ENCODE measurements at regions not wholly inside any gene's neighbourhood (a gene's known extent, or its start where the extent isn't known, plus 50 kb on each side); places are given as distances from the start of the nearest gene placed in this dataset.

- Histone ChIP-seq H3K36me3 (no peaks in the 10 kb centered on the region), H3K27ac (no peak overlapping the region), H3K4me1 (no peaks in the 10 kb centered on the region), H3K9me3 (no peaks in the 10 kb centered on the region), H3K27me3 (no peaks in the 10 kb centered on the region), H3K4me3 (no peak overlapping the region)
- intact Hi-C loops (cut with DNase I; ENCODE audit: low total_unique reads): no loop called here
- in situ Hi-C loops (cut with MboI; ENCODE audit: low pct_ligation_motif_present in 1 of 4, low pct_unique_long_range_greater_than_20kb in 1 of 4, low sequenced_read_pairs in 3 of 4): no loop called here
- no peak for DNase-seq
- TF ChIP-seq POLR2AphosphoS5 (IDR thresholded peaks at IDR 0.05) (no peak), POLR2A (IDR thresholded peaks at IDR 0.05) (no peak), CTCF (IDR thresholded peaks at IDR 0.05) (no peak), EP300 (IDR thresholded peaks at IDR 0.05; ENCODE audit: low read depth) (no peak)
These were observed 630.2 kb upstream of the NOVA1 start for GRCh38 chr14:27228053-27228452.

DNA sequence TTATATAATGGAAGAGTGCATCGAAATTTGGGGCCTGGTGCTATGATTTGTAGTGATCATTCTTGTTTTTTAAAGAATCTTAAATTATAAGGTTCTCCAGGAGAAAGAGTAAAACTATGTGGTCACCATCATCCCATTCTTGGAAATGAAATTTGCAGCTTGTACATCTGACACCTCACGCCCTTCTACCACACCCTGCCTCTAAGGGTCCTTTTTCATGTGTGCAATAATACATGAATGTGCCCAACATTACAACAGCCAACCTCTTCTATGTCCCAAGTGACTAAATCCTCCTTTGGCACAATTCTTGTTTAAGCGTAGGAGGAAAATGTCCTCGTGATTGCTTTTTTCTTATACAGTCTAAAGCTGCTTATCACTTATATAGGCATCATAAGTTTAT is 636.5 kb upstream of the NOVA1 start:
- 77 to 79% methylated on average over 4 of the region's 4 CpGs for WGBS, 2 donors (ENCODE audit: low coverage in 1 of 2)
- in situ Hi-C loops (cut with MboI; ENCODE audit: low pct_ligation_motif_present in 1 of 4, low pct_unique_long_range_greater_than_20kb in 1 of 4, low sequenced_read_pairs in 3 of 4): no loop called here

DNA sequence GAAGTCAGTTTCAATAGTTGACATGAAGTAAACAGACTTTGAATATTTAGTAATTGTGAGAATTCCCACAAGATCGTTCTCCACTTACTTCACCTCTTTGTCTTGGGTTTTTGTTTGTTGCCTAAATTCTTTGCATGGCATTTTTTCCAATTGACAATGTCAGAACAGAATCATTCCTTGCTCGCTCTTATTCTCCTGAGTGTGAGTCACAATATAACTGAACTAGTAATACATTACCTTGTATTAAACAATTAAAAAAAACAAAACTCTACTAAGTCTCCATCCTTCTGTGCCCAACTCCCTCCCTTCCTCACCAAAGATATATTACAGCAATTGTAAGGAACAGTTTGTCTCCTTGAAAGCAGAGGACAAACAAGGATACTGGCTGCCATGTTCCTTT is 638.8 kb upstream of the NOVA1 start:
- DNase-seq: no peak
- Histone ChIP-seq H3K9me3 (no peaks in the 10 kb centered on the region), H3K27ac (no peak overlapping the region), H3K4me3 (no peak overlapping the region), H3K36me3 (no peaks in the 10 kb centered on the region), H3K4me1 (no peaks in the 10 kb centered on the region), H3K27me3 (no peaks in the 10 kb centered on the region)
- TF ChIP-seq EP300 (IDR thresholded peaks at IDR 0.05; ENCODE audit: low read depth) (no peak), POLR2AphosphoS5 (IDR thresholded peaks at IDR 0.05) (no peak), CTCF (IDR thresholded peaks at IDR 0.05) (no peak), POLR2A (IDR thresholded peaks at IDR 0.05) (no peak)
- intact Hi-C loops (cut with DNase I; ENCODE audit: low total_unique reads) (no loop called here), in situ Hi-C loops (cut with MboI; ENCODE audit: low pct_ligation_motif_present in 1 of 4, low pct_unique_long_range_greater_than_20kb in 1 of 4, low sequenced_read_pairs in 3 of 4) (no loop called here)
- WGBS, 2 donors (ENCODE audit: low coverage in 1 of 2): 44 to 58% methylated on average over 2 of the region's 2 CpGs

More for the DNA sequence above, 636.5 kb upstream of the NOVA1 start:
- Histone ChIP-seq H3K27ac (no peak overlapping the region), H3K36me3 (no peaks in the 10 kb centered on the region), H3K4me3 (no peak overlapping the region), H3K4me1 (no peaks in the 10 kb centered on the region), H3K27me3 (no peaks in the 10 kb centered on the region), H3K9me3 (no peaks in the 10 kb centered on the region)
- TF ChIP-seq CTCF (IDR thresholded peaks at IDR 0.05) (no peak), POLR2A (IDR thresholded peaks at IDR 0.05) (no peak), EP300 (IDR thresholded peaks at IDR 0.05; ENCODE audit: low read depth) (no peak), POLR2AphosphoS5 (IDR thresholded peaks at IDR 0.05) (no peak)
- intact Hi-C loops (cut with DNase I; ENCODE audit: low total_unique reads): no loop called here
- DNase-seq: no peak

DNA sequence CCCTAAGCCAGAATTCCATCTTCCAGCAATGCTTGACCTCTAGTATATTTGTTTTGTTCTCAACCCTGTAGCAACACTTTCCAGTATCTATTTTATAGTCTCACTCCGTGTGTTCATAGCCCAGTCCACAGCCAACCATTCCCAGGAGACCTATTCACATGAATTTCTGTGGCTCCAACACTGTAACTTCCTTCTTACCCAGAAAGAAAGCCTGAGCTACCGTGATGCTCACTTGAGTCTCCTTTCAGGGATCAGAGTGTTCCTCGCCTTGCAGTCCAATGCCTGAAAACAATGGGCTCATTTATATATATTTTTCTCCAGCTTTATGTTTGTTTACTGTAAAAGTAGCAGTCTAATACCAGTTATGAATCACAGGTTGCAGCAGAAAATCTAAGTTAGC is 645.0 kb upstream of the NOVA1 start:
- no peaks in the 10 kb centered on the region for H3K4me1 ChIP-seq
- in situ Hi-C loops (cut with MboI; ENCODE audit: low pct_ligation_motif_present in 1 of 4, low pct_unique_long_range_greater_than_20kb in 1 of 4, low sequenced_read_pairs in 3 of 4) (no loop called here), intact Hi-C loops (cut with DNase I; ENCODE audit: low total_unique reads) (no loop called here)
- DNase-seq: no peak
- H3K27ac ChIP-seq: no peak overlapping the region
- WGBS, 2 donors (ENCODE audit: low coverage in 1 of 2): 44 to 55% methylated on average over 3 of the region's 3 CpGs
- TF ChIP-seq POLR2A (IDR thresholded peaks at IDR 0.05): no peak
- no peak for TF ChIP-seq POLR2AphosphoS5 (IDR thresholded peaks at IDR 0.05)
- TF ChIP-seq CTCF (IDR thresholded peaks at IDR 0.05): no peak
- no peak for TF ChIP-seq EP300 (IDR thresholded peaks at IDR 0.05; ENCODE audit: low read depth)
- H3K9me3 ChIP-seq: no peaks in the 10 kb centered on the region
- H3K36me3 ChIP-seq: no peaks in the 10 kb centered on the region
- no peaks in the 10 kb centered on the region for H3K27me3 ChIP-seq
- no peak overlapping the region for H3K4me3 ChIP-seq
